HG03521 (cell line): ENCODE measurements at regions not wholly inside any gene's neighbourhood (a gene's known extent, or its start where the extent isn't known, plus 50 kb on each side); places are given as distances from the start of the nearest gene placed in this dataset.
A peak's percentile ranks its signal among the peaks of the same experiment; 100 is the strongest.

Source experiments
- ATAC-seq: cut with Tn5 transposase; IDR thresholded peaks from one replicate; pipeline ENCODE4 v1.9.1; 2021; ENCODE audit warnings: mild to moderate bottlenecking, moderate library complexity; ENCODE audit not compliant: unreplicated experiment

- no peak for ATAC-seq
Measured at GRCh38 chr7:25893436-25893835, 258.6 kb upstream of the NFE2L3 start.

GRCh38 chr7:25894002-25894901, 257.7 kb upstream of the NFE2L3 start:
- peak; percentile 81 for ATAC-seq

GRCh38 chr7:25894902-25895791, 256.9 kb upstream of the NFE2L3 start:
- peak; percentile 44 for ATAC-seq

- no peak for ATAC-seq
Measured at GRCh38 chr7:25895792-25896171, 256.2 kb upstream of the NFE2L3 start.

GRCh38 chr7:25897261-25897782, 254.7 kb upstream of the NFE2L3 start:
- no peak for ATAC-seq

GRCh38 chr7:25900245-25900644, 251.8 kb upstream of the NFE2L3 start:
- no peak for ATAC-seq

GRCh38 chr7:25900877-25901276, 251.1 kb upstream of the NFE2L3 start:
- ATAC-seq, result no peak

- ATAC-seq, result no peak
Measured at GRCh38 chr7:25901658-25902057, 250.3 kb upstream of the NFE2L3 start.

GRCh38 chr7:25906003-25906402, 246.0 kb upstream of the NFE2L3 start:
- no peak for ATAC-seq

- no peak for ATAC-seq
Measured at GRCh38 chr7:25906760-25907159, 245.2 kb upstream of the NFE2L3 start.

- ATAC-seq, result no peak
Measured at GRCh38 chr7:25907214-25907613, 244.8 kb upstream of the NFE2L3 start.

- no peak for ATAC-seq
Measured at GRCh38 chr7:25907731-25908130, 244.3 kb upstream of the NFE2L3 start.

- ATAC-seq, result no peak
Measured at GRCh38 chr7:25908154-25908949, 243.6 kb upstream of the NFE2L3 start.

GRCh38 chr7:25911738-25912607, 240.0 kb upstream of the NFE2L3 start:
- no peak for ATAC-seq

- ATAC-seq, result no peak
Measured at GRCh38 chr7:25913598-25914224, 238.3 kb upstream of the NFE2L3 start.

GRCh38 chr7:25918731-25919130, 233.3 kb upstream of the NFE2L3 start:
- no peak for ATAC-seq

- no peak for ATAC-seq
Measured at GRCh38 chr7:25922296-25922695, 229.7 kb upstream of the NFE2L3 start.

- no peak for ATAC-seq
Measured at GRCh38 chr7:25923741-25924460, 228.1 kb upstream of the NFE2L3 start.

- no peak for ATAC-seq
Measured at GRCh38 chr7:25926009-25926408, 226.0 kb upstream of the NFE2L3 start.
